ENCODE measurements at regions not wholly inside any gene's neighbourhood (a gene's known extent, or its start where the extent isn't known, plus 50 kb on each side); places are given as distances from the start of the nearest gene placed in this dataset.

- ATAC-seq = no peak
These were observed 628.6 kb upstream of the ID2 start for GRCh38 chr2:8053216-8053615.

GRCh38 chr2:8054070-8054469 is 627.8 kb upstream of the ID2 start:
- Histone ChIP-seq H3K4me3 (no peak overlapping the region), H3K4me1 (peaks cover 0 to 11% (median 0%) of the 10 kb centered on the region in 12 donors), H3K27me3 (no peaks in the 10 kb centered on the region), H3K36me3 (no peaks in the 10 kb centered on the region), H3K27ac (no peak overlapping the region), H3K9me3 (peaks cover 0 to 14% (median 0%) of the 10 kb centered on the region in 12 donors)
- WGBS, 4 donors = 91 to 94% (median 91%) methylated on average over 6 of the region's 6 CpGs
- intact Hi-C loops (cut with DNase I) = no loop called here
- DNase-seq = no peak
- ATAC-seq = no peak
- TF ChIP-seq POLR2A (IDR thresholded peaks at IDR 0.05) = no peak
- no peak for TF ChIP-seq CTCF (IDR thresholded peaks at IDR 0.05)

More at GRCh38 chr2:8053216-8053615, 628.6 kb upstream of the ID2 start:
- H3K9me3 ChIP-seq = peaks cover 0 to 14% (median 0%) of the 10 kb centered on the region in 12 donors
- TF ChIP-seq CTCF (IDR thresholded peaks at IDR 0.05) = no peak
- TF ChIP-seq POLR2A (IDR thresholded peaks at IDR 0.05) = no peak
- intact Hi-C loops (cut with DNase I) = no loop called here
- H3K27me3 ChIP-seq = no peaks in the 10 kb centered on the region
- no peaks in the 10 kb centered on the region for H3K36me3 ChIP-seq
- H3K4me1 ChIP-seq = peaks cover 0 to 3% (median 0%) of the 10 kb centered on the region in 12 donors
- no peak overlapping the region for H3K4me3 ChIP-seq
- no peak overlapping the region for H3K27ac ChIP-seq
- no peak for DNase-seq

GRCh38 chr2:8058652-8059051 is 623.2 kb upstream of the ID2 start:
- DNase-seq (no peak), ATAC-seq (peak in 2 of 4 donors; percentile 47 to 50)
- H3K4me3 ChIP-seq = no peak overlapping the region
- 29 to 43% (median 33%) methylated on average over 2 of the region's 2 CpGs for WGBS, 4 donors
- peaks cover 0 to 16% (median 0%) of the 10 kb centered on the region in 12 donors for H3K4me1 ChIP-seq
- peaks cover 0 to 14% (median 0%) of the 10 kb centered on the region in 12 donors for H3K9me3 ChIP-seq
- no peaks in the 10 kb centered on the region for H3K36me3 ChIP-seq
- peak overlapping the region in 1 of 12 donors; percentile 50 for H3K27ac ChIP-seq
- no peaks in the 10 kb centered on the region for H3K27me3 ChIP-seq
- no peak for TF ChIP-seq POLR2A (IDR thresholded peaks at IDR 0.05)
- no peak for TF ChIP-seq CTCF (IDR thresholded peaks at IDR 0.05)
- intact Hi-C loops (cut with DNase I) = no loop called here

- 82 to 91% (median 88%) methylated on average over 3 of the region's 3 CpGs for WGBS, 4 donors
- DNase-seq (no peak), ATAC-seq (no peak)
- Histone ChIP-seq H3K4me3 (no peak overlapping the region), H3K36me3 (no peaks in the 10 kb centered on the region), H3K4me1 (peaks cover 0 to 16% (median 0%) of the 10 kb centered on the region in 12 donors), H3K27ac (no peak overlapping the region), H3K27me3 (no peaks in the 10 kb centered on the region), H3K9me3 (peaks cover 0 to 14% (median 0%) of the 10 kb centered on the region in 12 donors)
- intact Hi-C loops (cut with DNase I) = no loop called here
- TF ChIP-seq CTCF (IDR thresholded peaks at IDR 0.05) (no peak), POLR2A (IDR thresholded peaks at IDR 0.05) (no peak)
These were observed 622.6 kb upstream of the ID2 start for GRCh38 chr2:8059255-8059654.

All from heart left ventricle (tissue), 16 donors.